ENCODE measurements at regions not wholly inside any gene's neighbourhood (a gene's known extent, or its start where the extent isn't known, plus 50 kb on each side); places are given as distances from the start of the nearest gene placed in this dataset.
"Not testable (repeated sequence)": the region's sequence is repeated elsewhere in the genome, so short reads cannot be mapped to it uniquely, and the experiment has no call there.

GRCh38 chr14:37830271-37830670 lies 234.8 kb downstream of the TTC6 start:
- no peak overlapping the region for H3K27ac Mint-ChIP-seq
- no peak overlapping the region for H3K4me3 Mint-ChIP-seq
- no peaks in the 10 kb centered on the region for H3K27me3 Mint-ChIP-seq
- H3K9me3 Mint-ChIP-seq, result peaks cover 27% of the 10 kb centered on the region
- H3K36me3 Mint-ChIP-seq (ENCODE audit: low read depth), result no peaks in the 10 kb centered on the region
- H3K4me1 Mint-ChIP-seq (ENCODE audit: low read depth), result no peaks in the 10 kb centered on the region

DNA sequence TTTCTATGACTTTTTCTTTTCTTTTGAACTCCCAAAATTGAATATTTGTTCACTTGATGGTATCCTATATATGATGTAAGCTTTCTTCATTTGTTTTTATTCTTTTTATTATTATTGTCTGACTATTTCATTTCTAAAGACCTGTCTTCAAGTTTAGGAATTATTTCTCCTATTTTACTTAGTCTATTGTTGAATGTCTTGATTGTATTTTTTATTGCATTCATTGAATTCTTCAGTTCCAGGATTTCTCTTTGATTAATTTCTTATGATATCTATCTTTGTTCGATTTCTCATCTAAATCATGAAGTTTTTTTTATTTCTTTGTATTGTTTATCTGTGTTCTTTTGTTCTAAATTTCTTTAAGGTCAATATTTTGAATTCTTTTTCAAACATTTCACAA lies 238.8 kb downstream of the TTC6 start:
- Mint-ChIP-seq H3K27me3 (no peaks in the 10 kb centered on the region), H3K27ac (no peak overlapping the region), H3K4me3 (no peak overlapping the region), H3K9me3 (peaks cover 47% of the 10 kb centered on the region), H3K36me3 (ENCODE audit: low read depth) (no peaks in the 10 kb centered on the region), H3K4me1 (ENCODE audit: low read depth) (no peaks in the 10 kb centered on the region)

DNA sequence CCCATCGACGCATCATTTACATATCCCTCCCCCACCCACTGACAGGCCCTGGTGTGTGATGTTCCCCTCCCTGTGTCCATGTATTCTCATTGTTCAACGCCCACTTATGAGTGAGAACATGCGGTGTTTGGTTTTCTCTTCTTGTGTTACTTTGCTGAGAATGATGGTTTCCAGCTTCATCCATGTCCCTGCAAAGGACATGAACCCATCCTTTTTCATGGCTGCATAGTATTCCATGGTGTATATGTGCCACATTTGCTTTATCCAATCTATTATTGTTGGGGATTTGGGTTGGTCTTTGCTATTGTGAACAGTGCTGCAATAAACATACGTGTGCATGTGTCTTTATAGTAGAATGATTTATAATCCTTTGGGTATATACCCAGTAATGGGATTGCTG lies 243.3 kb downstream of the TTC6 start:
- peaks cover 35% of the 10 kb centered on the region for H3K9me3 Mint-ChIP-seq
- not testable (repeated sequence) for H3K27me3 Mint-ChIP-seq; H3K4me1 Mint-ChIP-seq (ENCODE audit: low read depth); H3K27ac Mint-ChIP-seq; H3K4me3 Mint-ChIP-seq; H3K36me3 Mint-ChIP-seq (ENCODE audit: low read depth)

DNA sequence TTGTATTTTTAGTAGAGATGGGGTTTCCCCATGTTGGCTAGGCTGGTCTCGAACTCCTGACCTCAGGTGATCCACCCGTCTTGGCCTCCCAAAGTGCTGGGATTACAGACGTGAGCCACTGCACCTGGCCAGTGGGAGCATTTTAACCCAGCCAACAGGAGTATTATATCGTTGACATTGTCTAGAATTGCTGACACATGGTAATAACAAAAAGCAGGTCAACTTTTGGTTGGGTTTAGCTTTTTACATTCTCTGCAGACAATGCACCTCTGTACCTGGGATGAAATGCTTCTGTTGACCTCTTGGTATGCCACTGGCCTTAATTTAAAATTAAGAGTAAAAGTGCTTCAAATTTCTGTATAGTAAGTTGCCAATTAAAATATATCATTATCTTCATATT lies 245.6 kb downstream of the TTC6 start:
- H3K27ac Mint-ChIP-seq; H3K4me1 Mint-ChIP-seq (ENCODE audit: low read depth); H3K27me3 Mint-ChIP-seq; H3K36me3 Mint-ChIP-seq (ENCODE audit: low read depth); H3K4me3 Mint-ChIP-seq: not testable (repeated sequence)
- peaks cover 15% of the 10 kb centered on the region for H3K9me3 Mint-ChIP-seq

DNA sequence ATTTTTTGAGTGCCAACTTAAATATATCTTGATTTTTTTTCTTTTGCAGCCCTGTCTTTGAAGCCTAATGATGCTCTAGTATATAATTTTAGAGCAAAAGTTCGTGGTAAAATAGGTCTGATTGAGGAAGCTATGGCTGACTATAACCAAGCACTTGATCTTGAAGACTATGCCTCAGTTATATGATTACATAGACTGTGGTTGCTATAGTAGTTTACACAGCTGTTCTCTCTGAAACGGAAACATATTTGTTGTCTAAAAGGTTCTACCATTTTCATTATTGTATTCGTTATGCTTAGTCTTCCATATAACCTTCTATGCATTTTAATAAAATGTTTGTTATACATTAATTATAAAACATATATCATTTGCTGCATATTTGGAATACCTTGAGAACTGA lies 246.7 kb downstream of the TTC6 start:
- Mint-ChIP-seq H3K27ac (no peak overlapping the region), H3K27me3 (peaks cover 3% of the 10 kb centered on the region), H3K9me3 (peaks cover 14% of the 10 kb centered on the region), H3K36me3 (ENCODE audit: low read depth) (no peaks in the 10 kb centered on the region), H3K4me1 (ENCODE audit: low read depth) (no peaks in the 10 kb centered on the region), H3K4me3 (no peak overlapping the region)

DNA sequence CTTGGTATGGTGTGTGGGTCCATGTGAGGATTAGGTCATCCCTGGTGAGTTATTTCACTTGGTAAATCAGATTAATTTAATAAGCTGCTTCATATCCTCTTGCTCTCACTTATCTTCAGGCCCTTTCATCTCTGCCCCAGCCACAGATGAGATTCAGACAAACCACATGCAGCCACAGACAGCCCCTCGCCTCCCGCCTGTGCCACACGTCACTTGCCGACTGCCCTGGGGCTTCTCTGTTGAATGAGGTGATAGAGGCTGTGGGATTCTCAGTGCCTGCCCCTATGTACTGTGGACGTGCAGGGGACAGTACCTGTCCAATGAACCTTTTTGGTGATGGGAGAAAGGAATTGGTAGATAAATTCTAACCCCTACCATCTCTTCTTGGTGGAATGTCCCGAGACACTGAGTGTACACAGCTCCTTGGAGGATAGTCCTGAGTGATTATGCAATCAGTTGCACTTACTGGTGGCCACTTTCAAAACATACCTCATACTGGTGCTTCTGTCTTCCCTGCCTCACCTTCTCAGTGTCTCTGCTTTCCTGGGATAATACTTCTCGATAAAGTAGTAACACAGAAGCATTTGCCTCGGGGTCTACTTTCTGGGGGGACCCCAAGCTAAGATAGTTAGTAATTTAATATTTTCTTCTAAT lies 248.7 kb downstream of the TTC6 start:
- Mint-ChIP-seq H3K27me3 (peaks cover 3% of the 10 kb centered on the region), H3K4me1 (ENCODE audit: low read depth) (no peaks in the 10 kb centered on the region), H3K4me3 (no peak overlapping the region), H3K27ac (no peak overlapping the region), H3K9me3 (peaks cover 5% of the 10 kb centered on the region), H3K36me3 (ENCODE audit: low read depth) (no peaks in the 10 kb centered on the region)

- H3K27ac Mint-ChIP-seq, result no peak overlapping the region
- no peaks in the 10 kb centered on the region for H3K4me1 Mint-ChIP-seq (ENCODE audit: low read depth)
- no peaks in the 10 kb centered on the region for H3K36me3 Mint-ChIP-seq (ENCODE audit: low read depth)
- no peaks in the 10 kb centered on the region for H3K9me3 Mint-ChIP-seq
- H3K27me3 Mint-ChIP-seq, result peaks cover 3% of the 10 kb centered on the region
- H3K4me3 Mint-ChIP-seq, result no peak overlapping the region
These were observed 249.2 kb downstream of the TTC6 start for GRCh38 chr14:37844614-37845013.

GRCh38 chr14:37848985-37849621 lies 253.7 kb downstream of the TTC6 start:
- no peak overlapping the region for H3K4me3 Mint-ChIP-seq
- H3K9me3 Mint-ChIP-seq, result no peaks in the 10 kb centered on the region
- H3K27ac Mint-ChIP-seq, result no peak overlapping the region
- peaks cover 8% of the 10 kb centered on the region for H3K27me3 Mint-ChIP-seq
- no peaks in the 10 kb centered on the region for H3K4me1 Mint-ChIP-seq (ENCODE audit: low read depth)
- H3K36me3 Mint-ChIP-seq (ENCODE audit: low read depth), result no peaks in the 10 kb centered on the region

DNA sequence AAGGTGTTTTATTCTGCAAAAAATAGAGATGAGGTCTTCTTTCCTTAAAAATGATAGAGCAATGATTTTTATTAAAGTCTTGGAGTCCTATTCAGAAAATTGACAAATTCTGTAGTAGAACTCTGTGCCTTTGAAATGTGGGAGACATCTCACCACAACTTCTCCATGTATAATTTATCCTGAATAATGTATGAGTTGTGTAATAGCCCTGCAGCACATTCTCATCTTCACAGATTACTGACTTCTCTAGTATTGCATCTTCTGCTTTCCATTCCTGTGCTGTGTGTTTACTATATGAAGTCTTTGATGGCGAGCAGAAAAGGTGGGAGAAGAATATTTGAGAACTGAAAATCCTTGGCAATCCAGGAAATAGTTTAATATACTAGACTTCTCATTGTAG lies 255.6 kb downstream of the TTC6 start:
- Mint-ChIP-seq H3K4me1 (ENCODE audit: low read depth) (no peaks in the 10 kb centered on the region), H3K27me3 (peaks cover 5% of the 10 kb centered on the region), H3K36me3 (ENCODE audit: low read depth) (no peaks in the 10 kb centered on the region), H3K9me3 (no peaks in the 10 kb centered on the region), H3K4me3 (no peak overlapping the region), H3K27ac (no peak overlapping the region)

- H3K4me1 Mint-ChIP-seq (ENCODE audit: low read depth), result no peaks in the 10 kb centered on the region
- H3K27ac Mint-ChIP-seq, result no peak overlapping the region
- no peak overlapping the region for H3K4me3 Mint-ChIP-seq
- H3K36me3 Mint-ChIP-seq (ENCODE audit: low read depth), result no peaks in the 10 kb centered on the region
- peaks cover 8% of the 10 kb centered on the region for H3K27me3 Mint-ChIP-seq
- no peaks in the 10 kb centered on the region for H3K9me3 Mint-ChIP-seq
These were observed 260.4 kb downstream of the TTC6 start for GRCh38 chr14:37855871-37856270.

DNA sequence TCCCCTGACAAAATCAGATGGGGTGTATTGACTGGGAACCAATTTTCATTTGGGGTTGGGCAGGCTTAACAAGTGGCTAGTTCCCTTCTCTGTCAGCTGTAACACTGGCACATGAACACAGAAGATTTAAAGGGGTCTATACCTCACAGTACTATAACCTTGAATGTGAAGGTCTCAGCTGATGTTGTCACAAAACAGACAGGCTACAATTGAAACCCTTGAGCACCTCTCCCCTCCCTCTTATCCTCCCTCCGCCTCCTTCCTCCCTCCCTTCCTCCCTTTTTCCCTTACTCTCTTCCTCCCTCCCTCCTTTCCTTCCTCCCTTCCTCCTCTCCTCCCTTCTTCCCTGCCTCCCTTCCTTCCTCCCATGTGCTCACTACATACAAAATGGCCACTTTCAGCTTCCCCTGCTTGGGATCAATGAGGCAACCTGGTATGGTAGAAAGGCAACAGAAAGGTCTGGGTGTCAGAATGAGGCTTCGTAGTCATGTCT lies 262.4 kb downstream of the TTC6 start:
- Mint-ChIP-seq H3K36me3 (ENCODE audit: low read depth) (no peaks in the 10 kb centered on the region), H3K9me3 (no peaks in the 10 kb centered on the region), H3K27ac (no peak overlapping the region), H3K4me3 (no peak overlapping the region), H3K4me1 (ENCODE audit: low read depth) (no peaks in the 10 kb centered on the region), H3K27me3 (peaks cover 5% of the 10 kb centered on the region)

GRCh38 chr14:37858733-37859132 lies 263.3 kb downstream of the TTC6 start:
- H3K9me3 Mint-ChIP-seq, result no peaks in the 10 kb centered on the region
- peaks cover 5% of the 10 kb centered on the region for H3K27me3 Mint-ChIP-seq
- H3K4me1 Mint-ChIP-seq (ENCODE audit: low read depth), result no peaks in the 10 kb centered on the region
- H3K4me3 Mint-ChIP-seq, result no peak overlapping the region
- H3K36me3 Mint-ChIP-seq (ENCODE audit: low read depth), result no peaks in the 10 kb centered on the region
- H3K27ac Mint-ChIP-seq, result no peak overlapping the region

DNA sequence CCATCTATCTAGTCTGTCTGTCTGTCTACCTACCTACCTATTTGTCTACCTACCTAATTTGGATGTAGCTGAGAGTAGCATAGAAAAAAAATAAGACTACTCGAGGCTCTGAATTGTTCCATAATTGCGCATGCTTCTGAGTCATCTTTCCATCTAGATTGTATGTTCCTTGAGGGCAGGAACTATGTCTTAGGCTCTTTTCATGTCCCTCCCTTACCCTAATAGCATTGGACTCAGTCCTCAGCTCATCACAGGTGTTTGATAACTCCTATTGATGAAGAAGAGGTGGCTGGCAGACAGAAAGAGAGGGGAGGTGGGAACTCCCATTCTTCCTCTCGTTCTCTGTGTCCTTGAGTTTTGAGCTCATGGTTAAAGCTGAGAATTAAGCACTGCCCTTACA lies 263.7 kb downstream of the TTC6 start:
- Mint-ChIP-seq H3K4me3 (no peak overlapping the region), H3K27me3 (peaks cover 5% of the 10 kb centered on the region), H3K36me3 (ENCODE audit: low read depth) (no peaks in the 10 kb centered on the region), H3K27ac (no peak overlapping the region), H3K9me3 (no peaks in the 10 kb centered on the region), H3K4me1 (ENCODE audit: low read depth) (no peaks in the 10 kb centered on the region)

- Mint-ChIP-seq H3K27ac (no peak overlapping the region), H3K36me3 (ENCODE audit: low read depth) (no peaks in the 10 kb centered on the region), H3K4me1 (ENCODE audit: low read depth) (no peaks in the 10 kb centered on the region), H3K4me3 (no peak overlapping the region), H3K9me3 (no peaks in the 10 kb centered on the region), H3K27me3 (peaks cover 5% of the 10 kb centered on the region)
These were observed 266.8 kb downstream of the TTC6 start for GRCh38 chr14:37862263-37862662.

DNA sequence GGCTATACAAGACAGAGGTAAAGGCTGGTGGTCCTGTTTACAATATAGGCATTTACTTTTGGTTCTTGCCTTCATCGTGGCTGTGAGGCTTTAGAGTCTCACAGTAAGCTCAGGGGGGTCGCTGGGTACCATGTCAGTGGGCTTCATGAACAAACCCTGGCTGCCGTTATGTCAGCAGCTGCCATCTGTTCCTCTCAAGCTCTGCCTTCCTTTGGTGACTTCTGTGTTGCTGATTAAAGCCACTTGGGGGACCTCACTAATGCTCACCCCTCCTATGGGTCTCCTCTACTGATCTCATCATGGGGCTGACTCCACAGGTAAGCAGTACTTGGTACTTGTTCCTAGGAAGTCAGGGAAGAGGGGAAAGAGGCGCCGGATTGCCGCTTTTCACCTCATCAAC lies 268.7 kb downstream of the TTC6 start:
- Mint-ChIP-seq H3K36me3 (ENCODE audit: low read depth) (no peaks in the 10 kb centered on the region), H3K4me3 (no peak overlapping the region), H3K9me3 (no peaks in the 10 kb centered on the region), H3K4me1 (ENCODE audit: low read depth) (no peaks in the 10 kb centered on the region), H3K27ac (no peak overlapping the region), H3K27me3 (peaks cover 5% of the 10 kb centered on the region)
